GM12874 (cell line): ENCODE measurements at regions not wholly inside any gene's neighbourhood (a gene's known extent, or its start where the extent isn't known, plus 50 kb on each side); places are given as distances from the start of the nearest gene placed in this dataset.

Experiments
- TF ChIP-seq, protein P1 (sequence below): IDR thresholded peaks from 2 replicates; pipeline ENCODE4 v1.5.1; 2011; ENCODE audit warnings: low read depth, mild to moderate bottlenecking, control low read depth, low read length, moderate library complexity; ENCODE audit not compliant: insufficient read depth

DNA sequence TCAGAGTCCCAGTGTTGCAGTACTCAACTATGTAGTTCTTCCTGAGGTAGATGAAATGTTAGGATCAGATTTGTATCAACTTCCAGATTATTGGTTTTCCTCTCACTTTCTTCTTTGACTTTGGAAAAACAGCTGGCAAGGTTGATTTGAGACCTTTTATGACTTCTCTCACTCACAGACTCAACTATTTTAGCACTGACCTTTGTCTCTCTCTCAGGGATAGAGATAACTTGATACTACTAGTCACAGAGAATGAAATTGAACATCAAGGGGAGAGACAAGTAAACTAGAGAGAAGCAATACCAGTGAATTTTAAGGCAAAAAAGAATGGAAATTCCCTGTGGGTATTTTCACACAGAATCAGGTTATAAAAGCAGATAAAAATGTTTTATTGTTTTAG, 159.7 kb upstream of the B3GALT2 start:
- TF ChIP-seq, protein P1, sequence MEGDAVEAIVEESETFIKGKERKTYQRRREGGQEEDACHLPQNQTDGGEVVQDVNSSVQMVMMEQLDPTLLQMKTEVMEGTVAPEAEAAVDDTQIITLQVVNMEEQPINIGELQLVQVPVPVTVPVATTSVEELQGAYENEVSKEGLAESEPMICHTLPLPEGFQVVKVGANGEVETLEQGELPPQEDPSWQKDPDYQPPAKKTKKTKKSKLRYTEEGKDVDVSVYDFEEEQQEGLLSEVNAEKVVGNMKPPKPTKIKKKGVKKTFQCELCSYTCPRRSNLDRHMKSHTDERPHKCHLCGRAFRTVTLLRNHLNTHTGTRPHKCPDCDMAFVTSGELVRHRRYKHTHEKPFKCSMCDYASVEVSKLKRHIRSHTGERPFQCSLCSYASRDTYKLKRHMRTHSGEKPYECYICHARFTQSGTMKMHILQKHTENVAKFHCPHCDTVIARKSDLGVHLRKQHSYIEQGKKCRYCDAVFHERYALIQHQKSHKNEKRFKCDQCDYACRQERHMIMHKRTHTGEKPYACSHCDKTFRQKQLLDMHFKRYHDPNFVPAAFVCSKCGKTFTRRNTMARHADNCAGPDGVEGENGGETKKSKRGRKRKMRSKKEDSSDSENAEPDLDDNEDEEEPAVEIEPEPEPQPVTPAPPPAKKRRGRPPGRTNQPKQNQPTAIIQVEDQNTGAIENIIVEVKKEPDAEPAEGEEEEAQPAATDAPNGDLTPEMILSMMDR, result no peak

DNA sequence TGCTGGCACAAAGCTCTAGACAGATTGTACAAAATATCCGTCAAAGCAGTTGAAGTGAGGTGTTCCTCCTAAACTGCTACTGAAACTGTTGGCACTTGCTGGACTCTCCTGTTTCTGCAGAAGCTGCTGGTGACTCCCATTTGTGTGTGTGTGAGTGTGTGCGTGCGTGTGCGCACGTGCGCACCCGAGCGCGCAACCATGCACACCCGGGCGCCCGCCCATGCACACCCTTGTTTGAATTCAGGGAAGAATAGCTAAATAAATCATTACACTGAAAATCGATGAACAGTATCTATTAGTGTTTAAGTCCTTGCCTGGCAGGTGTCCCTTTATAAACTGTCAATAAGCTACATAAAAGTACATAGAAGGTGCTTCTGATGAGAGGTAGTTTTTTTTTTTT, 156.4 kb upstream of the B3GALT2 start:
- TF ChIP-seq, protein P1, result no peak

DNA sequence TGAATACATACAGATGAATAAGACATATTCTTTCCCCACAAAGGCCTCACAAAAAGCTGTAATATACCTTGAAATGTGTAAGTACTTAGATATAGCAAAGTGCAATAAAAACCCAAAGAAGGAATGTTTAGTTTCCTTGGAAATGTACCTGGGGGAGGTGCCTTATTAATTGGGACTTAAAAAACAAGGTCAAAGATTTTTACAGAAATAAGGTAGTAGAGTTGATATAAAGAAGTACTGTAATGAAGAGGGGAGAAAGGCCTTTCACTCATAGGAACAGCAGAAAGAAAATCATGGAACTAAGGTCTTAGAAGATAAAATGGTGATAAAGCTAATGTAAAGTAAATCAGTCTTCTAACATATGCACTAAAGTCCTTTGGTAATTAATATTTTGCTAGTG, 153.9 kb upstream of the B3GALT2 start:
- TF ChIP-seq, protein P1, result no peak

DNA sequence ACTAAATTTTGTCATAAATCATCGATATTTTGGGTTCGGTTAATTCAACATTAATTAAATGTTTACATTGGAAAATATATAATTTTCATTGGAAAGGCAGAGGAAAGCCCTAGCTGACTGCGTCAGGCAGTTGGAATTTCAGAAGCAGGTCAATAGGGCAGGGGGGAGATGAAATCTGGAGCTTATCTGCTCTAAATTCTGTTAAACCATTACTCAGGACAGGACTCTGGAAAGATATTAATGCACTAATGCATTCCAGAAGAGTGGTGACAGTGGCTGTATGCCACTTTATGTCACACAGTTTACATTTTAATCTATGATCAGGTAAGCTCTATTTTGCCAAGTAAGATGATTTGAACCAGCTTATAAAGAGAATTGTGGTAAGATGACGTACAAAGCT, 153.0 kb upstream of the B3GALT2 start:
- TF ChIP-seq, protein P1, result no peak

- TF ChIP-seq, protein P1, result no peak
These were observed 151.8 kb upstream of the B3GALT2 start for GRCh38 chr1:193338194-193338593.

DNA sequence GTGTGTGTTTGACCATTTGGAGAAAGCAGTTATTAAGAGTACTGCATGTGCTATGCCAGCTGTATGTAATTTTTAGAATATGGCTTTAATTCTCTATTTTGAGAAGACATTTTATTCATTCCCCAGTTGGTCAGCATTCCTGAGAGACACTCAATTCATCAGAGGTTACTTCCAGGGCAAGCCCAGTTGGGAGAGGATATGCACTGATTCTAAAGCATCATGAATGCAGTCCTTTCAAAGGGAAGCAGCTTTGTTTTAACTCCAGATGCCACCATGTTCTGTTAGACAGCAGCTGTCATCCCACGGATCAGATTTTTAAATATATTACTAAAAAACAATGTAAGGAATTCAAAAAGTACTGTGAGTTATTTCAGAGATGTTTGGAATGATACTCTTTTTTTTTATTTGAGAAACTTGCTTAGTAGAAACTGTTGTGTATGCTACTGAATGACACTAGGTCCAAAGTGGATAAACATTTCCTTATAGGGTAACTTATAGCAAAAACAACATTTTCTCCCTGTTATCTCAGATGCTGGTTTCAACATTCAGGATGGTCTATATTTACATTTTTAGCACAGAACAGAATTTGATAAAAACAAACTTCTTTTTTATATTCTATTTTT, 149.5 kb upstream of the B3GALT2 start:
- TF ChIP-seq, protein P1, result no peak

DNA sequence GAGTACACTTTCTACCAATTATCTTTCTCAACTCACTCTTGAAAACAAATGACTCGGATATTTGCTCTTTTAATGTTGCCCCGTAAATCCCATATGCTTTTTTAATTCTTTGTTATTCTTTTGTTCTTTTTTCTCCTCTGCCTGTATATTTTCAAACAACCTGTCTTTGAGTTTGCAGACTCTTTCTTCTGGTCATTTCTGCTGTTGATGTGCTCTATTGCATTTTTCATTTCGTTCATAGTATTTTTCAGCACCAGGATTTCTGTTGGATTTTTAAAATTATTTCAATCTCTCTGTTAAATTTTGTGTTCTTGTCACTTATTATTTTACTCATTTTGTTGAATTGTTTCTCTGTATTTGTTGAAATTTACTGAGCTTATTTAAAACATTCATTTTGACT, 146.8 kb upstream of the B3GALT2 start:
- TF ChIP-seq, protein P1, result no peak
